SJCRH30 (cell line): ENCODE measurements at regions not wholly inside any gene's neighbourhood (a gene's known extent, or its start where the extent isn't known, plus 50 kb on each side); places are given as distances from the start of the nearest gene placed in this dataset.
"Not testable (repeated sequence)": the region's sequence is repeated elsewhere in the genome, so short reads cannot be mapped to it uniquely, and the experiment has no call there.

Experiments
- DNase-seq, 2 experiments: peaks; one replicate each; pipeline ENCODE4 v3.0.0-alpha.2; 2015 to 2020
- H3K27ac ChIP-seq: fragments of 250-450 bp; sonication (Bioruptor Pico); 2 replicates; pipeline ENCODE4 v1.5.1; 2020; ENCODE audit warnings: mild to moderate bottlenecking, moderate library complexity
- H3K27me3 ChIP-seq: fragments of 250-450 bp; sonication (Bioruptor Pico); 2 replicates; pipeline ENCODE4 v1.5.1; 2020; ENCODE audit warnings: mild to moderate bottlenecking, moderate library complexity
- H3K36me3 ChIP-seq: fragments of 250-450 bp; sonication (Bioruptor Pico); 2 replicates; pipeline ENCODE4 v1.5.1; 2020; ENCODE audit warnings: mild to moderate bottlenecking, moderate library complexity
- H3K4me1 ChIP-seq: fragments of 250-450 bp; sonication (Bioruptor Pico); 2 replicates; pipeline ENCODE4 v1.5.1; 2020; ENCODE audit warnings: mild to moderate bottlenecking, moderate library complexity
- H3K4me3 ChIP-seq: fragments of 250-450 bp; sonication (Bioruptor Pico); 2 replicates; pipeline ENCODE4 v1.5.1; 2020; ENCODE audit warnings: mild to moderate bottlenecking, moderate library complexity
- H3K9me3 ChIP-seq: fragments of 250-450 bp; sonication (Bioruptor Pico); replicated peaks from 2 replicates; pipeline ENCODE4 v1.5.1; 2020; ENCODE audit warnings: mild to moderate bottlenecking, moderate library complexity

DNA sequence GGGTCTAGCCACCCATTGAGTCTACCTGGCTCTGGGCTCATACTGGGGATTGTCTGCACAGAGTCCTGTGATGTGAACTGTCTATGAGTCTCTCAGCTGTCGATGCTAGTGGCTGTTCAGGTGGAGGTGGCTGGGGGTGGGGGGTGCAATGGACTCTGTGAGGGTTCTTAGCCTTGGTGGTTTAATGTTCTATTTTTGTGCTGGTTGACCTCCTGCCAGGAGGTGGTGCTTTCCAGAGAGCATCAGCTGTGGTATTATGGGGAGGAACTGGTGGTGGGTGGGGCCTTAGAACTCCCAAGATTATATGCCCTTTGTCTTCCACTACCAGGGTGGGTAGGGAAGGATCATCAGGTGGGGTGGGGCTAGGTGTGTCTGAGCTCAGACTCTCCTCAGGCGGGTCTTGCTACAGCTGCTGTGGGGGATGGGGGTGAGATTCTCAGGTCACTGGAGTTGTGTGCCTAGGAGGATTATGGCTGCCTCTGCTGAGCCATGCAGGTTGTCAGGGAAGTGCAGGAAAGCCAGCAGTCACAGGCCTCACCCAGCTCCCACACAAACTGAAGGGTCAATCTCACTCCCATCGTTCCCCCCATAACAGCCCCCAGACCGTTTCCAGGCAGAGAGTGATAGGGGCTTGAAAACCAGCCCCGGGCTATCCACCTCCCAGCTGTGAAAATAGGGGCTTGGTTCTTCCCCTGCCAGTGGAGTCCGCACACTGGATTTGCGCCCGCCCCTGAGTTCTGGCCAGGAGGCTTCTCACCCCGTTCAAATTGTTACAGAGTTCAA lies 104.0 kb upstream of the EPB41L4A start:
- H3K27ac ChIP-seq, H3K4me1 ChIP-seq, H3K27me3 ChIP-seq, H3K36me3 ChIP-seq, DNase-seq, H3K4me3 ChIP-seq, H3K9me3 ChIP-seq: not testable (repeated sequence)

DNA sequence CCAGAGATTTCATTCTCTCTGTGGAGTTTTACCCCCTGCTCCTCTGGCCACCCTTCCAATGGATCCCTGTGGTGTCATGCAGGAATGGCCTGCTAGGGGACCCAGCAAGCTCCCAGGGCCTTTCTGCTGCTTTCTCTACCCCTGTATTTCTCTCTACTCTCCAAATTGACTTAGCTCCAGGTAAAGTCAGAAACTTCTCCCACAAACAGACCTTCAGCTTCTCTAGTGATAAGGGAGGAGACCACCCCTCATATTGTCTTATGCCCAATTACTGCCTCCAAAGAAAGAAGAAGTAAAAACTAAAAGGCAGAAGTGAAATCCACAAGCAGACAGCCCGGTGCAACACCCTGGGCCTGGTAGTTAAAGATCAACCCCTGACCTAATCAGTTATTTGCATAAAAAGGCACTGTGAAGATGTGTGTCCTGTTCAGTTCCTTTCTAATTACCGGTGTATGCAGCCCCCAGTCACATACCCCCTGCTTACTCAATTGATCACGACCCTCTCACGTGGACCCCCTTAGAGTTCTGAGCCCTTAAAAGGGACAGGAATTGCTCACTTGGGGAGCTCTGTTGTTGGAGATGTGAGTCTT lies 104.7 kb upstream of the EPB41L4A start:
- H3K4me3 ChIP-seq, H3K27ac ChIP-seq, H3K36me3 ChIP-seq, H3K9me3 ChIP-seq, H3K27me3 ChIP-seq, DNase-seq, H3K4me1 ChIP-seq: not testable (repeated sequence)

DNA sequence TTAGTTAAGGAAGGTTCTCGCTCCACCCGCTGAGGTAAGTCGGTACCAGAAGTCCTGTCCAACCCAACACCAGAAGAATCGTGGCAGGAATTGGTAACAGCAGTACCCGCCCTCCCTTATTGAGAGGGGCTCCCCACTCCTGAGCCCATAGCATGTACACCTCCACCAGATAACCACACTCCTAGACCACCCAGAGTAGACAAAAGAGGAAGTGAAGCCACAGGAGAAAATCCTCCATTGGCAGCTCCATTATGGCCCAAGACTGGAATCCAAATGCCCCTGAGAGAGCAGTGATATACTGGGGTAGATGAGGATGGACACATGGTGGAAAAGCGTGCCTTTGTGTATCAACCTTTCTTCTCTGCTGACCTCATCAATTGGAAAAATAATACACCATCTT lies 106.1 kb upstream of the EPB41L4A start:
- H3K27ac ChIP-seq: no peak overlapping the region
- no peaks in the 10 kb centered on the region for H3K4me1 ChIP-seq
- H3K4me3 ChIP-seq: no peak overlapping the region
- H3K9me3 ChIP-seq: no peaks in the 10 kb centered on the region
- no peak for DNase-seq
- no peaks in the 10 kb centered on the region for H3K27me3 ChIP-seq
- H3K36me3 ChIP-seq: no peaks in the 10 kb centered on the region

DNA sequence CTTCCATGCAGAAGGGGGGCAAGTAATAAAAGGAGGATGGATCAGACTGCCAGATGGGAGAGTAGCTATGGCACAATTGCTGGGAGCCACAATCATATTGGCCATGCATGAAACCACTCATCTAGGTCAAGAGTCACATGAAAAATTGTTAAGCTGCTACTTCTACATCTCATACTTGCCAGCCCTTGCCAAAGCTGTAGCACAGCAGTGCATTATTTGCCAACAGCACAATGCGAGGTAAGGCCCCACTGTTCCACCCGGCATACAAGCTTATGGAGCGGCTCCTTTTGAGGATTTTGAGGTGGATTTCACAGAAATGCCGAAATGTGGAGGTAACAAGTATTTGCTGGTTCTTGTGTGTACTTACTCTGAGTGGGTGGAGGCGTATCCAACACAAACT lies 109.9 kb upstream of the EPB41L4A start:
- H3K4me3 ChIP-seq: no peak overlapping the region
- H3K4me1 ChIP-seq: no peaks in the 10 kb centered on the region
- no peaks in the 10 kb centered on the region for H3K9me3 ChIP-seq
- no peaks in the 10 kb centered on the region for H3K36me3 ChIP-seq
- no peak for DNase-seq
- no peaks in the 10 kb centered on the region for H3K27me3 ChIP-seq
- H3K27ac ChIP-seq: no peak overlapping the region

DNA sequence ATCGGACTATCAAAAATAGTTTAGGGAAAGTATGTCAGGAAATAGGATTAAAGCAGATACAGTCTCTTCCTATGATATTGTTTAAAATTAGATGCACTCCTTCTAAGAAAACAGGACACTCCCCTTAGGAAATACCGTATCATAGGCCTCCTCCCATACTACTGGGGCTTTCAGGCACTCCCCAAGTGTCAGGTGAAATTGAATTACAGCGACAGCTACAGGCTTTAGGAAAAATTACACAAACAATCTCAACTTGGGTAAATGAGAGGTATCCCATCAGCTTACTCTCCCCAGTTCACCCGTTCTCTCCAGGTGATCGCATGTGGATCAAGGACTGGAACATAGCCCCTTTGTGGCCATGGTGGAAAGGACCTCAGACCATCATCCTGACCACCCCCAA lies 110.4 kb upstream of the EPB41L4A start:
- no peaks in the 10 kb centered on the region for H3K36me3 ChIP-seq
- H3K4me1 ChIP-seq: no peaks in the 10 kb centered on the region
- H3K9me3 ChIP-seq: no peaks in the 10 kb centered on the region
- DNase-seq: peak in 1 of 2 experiments; percentile 45
- H3K4me3 ChIP-seq: no peak overlapping the region
- H3K27ac ChIP-seq: no peak overlapping the region
- H3K27me3 ChIP-seq: no peaks in the 10 kb centered on the region

DNA sequence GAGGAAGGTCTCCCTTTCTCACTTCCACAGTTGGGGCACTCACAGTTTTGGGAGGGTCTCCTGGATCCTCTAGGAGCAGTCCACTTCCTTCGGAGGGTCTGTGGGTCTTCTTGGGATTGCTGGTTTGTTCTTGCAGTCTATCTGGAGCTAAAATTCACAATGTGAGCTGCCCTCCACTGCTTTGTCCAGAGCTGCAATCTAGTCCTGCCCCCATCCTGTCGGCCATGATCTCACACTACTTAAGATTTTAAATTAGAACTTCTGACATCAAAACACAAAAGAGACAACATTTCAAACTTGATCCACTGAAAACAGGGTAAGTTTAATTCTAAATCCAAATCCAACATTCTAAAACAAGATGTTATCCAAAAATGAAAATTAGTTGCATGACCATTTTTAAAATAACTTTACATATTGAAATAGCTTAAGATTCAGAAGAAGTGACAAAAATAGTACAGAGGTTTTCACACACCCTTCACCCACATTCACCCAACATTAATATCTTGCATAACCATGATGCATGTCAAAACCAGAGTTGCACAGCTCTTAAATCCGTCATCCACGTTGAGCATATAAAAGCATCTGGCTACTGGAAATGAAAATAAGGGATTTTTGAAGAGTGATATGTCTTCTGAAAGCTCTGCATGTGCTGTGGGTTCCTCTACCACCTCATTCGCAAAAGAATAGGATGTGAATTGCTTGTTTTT lies 113.7 kb upstream of the EPB41L4A start:
- H3K4me3 ChIP-seq: no peak overlapping the region

DNA sequence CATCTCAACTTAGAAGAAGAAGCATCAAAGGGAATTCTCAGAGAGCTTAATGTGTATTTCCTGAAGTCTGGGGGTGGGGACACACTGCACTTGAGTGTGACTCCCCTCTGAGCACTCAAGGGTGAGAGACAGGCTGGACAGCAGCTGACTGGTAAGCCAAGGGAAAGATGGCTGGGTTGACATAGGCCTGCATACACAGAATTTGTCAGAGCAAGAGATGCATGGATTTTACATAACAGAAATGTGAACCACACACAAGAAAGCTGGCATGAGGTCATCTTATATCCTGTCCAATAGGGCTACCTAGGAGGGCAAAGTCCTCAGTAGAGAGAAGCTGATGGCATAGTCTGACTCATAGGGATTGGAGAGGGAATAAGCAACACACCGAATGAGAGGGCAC lies 114.3 kb upstream of the EPB41L4A start:
- Histone ChIP-seq H3K27ac (no peak overlapping the region), H3K4me1 (no peaks in the 10 kb centered on the region), H3K9me3 (no peaks in the 10 kb centered on the region), H3K27me3 (no peaks in the 10 kb centered on the region), H3K4me3 (no peak overlapping the region), H3K36me3 (no peaks in the 10 kb centered on the region)
- DNase-seq: no peak

More for the DNA sequence above, 113.7 kb upstream of the EPB41L4A start:
- Histone ChIP-seq H3K4me1 (no peaks in the 10 kb centered on the region), H3K9me3 (no peaks in the 10 kb centered on the region), H3K27ac (no peak overlapping the region), H3K36me3 (no peaks in the 10 kb centered on the region), H3K27me3 (no peaks in the 10 kb centered on the region)
- DNase-seq: no peak

DNA sequence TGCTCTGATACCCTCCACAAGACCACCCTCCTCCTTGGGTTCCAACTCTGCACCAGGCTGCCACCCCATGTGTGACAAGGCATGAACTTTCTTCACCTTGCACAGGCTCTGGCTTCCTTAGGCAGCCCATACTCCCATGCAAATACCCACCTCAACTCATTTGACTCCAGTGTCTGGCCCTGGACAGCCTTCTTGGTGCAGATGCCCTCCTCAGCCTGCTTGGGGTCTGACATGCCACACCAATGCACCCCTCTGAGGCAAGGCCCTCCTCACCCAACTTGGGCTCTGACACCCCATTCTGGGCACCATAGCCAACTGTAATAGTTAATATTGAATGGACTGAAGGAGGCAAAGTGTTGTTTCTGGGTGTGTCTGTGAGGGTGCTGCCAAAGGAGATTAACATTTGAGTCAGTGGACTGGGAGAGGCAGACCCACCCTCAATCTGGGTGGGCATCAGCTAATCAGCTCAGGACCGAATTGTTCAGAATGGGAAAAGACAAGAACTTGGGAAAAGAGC lies 115.0 kb upstream of the EPB41L4A start:
- Histone ChIP-seq H3K4me3 (no peak overlapping the region), H3K9me3 (no peaks in the 10 kb centered on the region), H3K27me3 (no peaks in the 10 kb centered on the region), H3K27ac (no peak overlapping the region), H3K36me3 (no peaks in the 10 kb centered on the region), H3K4me1 (no peaks in the 10 kb centered on the region)
- DNase-seq: no peak

DNA sequence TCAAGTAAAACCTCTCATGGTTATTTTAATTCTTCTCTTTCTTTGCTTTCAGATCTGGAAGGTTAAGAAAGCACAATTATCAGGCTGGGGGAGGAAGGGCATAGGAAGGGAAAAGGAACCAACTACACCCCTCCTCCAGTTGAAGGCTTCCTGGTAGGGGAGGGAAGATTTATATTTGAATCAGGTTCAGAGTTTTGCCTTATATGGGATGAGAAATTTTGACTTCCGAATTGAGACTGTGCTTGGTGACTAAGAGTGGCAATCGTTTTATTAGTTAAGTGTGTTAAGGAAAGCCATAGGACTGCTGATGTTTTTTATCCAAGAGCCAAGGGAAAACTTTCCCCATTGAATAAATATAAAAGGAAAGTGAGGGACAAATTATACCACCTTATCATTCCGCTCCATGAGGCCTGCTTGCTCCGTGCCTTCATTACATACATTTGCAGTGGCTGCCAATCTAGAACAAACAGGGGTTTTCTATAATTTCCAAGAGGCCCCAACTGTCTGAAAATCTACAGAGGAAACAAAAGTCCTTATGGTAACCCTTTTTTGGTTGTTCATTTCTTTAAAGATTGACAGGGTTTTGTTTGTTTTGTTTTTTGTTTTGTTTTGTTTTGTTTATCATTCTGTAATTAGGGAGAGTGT lies 115.7 kb upstream of the EPB41L4A start:
- no peak for DNase-seq
- no peaks in the 10 kb centered on the region for H3K27me3 ChIP-seq
- H3K4me3 ChIP-seq: no peak overlapping the region
- H3K9me3 ChIP-seq: no peaks in the 10 kb centered on the region
- no peaks in the 10 kb centered on the region for H3K36me3 ChIP-seq
- H3K27ac ChIP-seq: no peak overlapping the region
- H3K4me1 ChIP-seq: no peaks in the 10 kb centered on the region

DNA sequence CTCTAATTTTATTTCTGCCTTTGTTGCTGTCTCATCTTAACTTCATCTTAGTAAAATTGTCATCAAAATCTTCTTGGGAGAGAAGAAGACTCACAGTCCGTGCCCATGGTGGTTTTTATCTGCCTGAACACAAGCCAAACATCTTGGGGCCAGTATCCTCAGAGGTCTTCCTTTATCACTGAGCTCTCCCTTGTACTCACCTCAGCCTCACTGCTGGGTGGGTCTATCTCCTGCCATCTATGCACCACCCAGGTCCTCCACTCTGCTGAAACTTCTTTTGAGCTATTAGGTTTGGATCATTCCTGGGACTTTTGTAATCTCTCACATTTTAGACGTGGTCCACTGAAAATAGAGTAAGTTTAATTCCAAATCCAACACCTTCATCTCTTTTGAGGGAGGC lies 116.3 kb upstream of the EPB41L4A start:
- no peaks in the 10 kb centered on the region for H3K9me3 ChIP-seq

DNA sequence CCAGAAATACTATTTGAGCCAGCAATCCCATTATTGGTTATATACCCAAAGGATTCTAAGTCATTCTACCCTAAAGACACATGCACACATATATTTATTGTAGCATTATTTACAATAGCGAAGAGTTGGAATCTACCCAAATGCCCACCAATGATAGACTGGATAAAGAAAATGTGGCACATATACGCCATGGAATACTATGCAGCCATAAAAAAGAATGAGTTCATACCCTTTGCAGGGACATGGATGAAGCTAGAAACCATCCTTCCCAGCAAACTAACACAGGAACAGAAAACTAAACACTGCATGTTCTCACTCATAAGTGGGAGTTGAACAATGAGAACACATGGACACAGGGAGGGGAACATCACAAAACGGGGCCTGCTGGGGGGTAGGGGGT lies 125.5 kb upstream of the EPB41L4A start:
- not testable (repeated sequence) for H3K27me3 ChIP-seq, DNase-seq, H3K36me3 ChIP-seq, H3K27ac ChIP-seq, H3K9me3 ChIP-seq, H3K4me3 ChIP-seq
- H3K4me1 ChIP-seq: peaks cover 19% of the 10 kb centered on the region

More for the DNA sequence above, 116.3 kb upstream of the EPB41L4A start:
- DNase-seq: no peak
- no peaks in the 10 kb centered on the region for H3K4me1 ChIP-seq
- H3K27me3 ChIP-seq: no peaks in the 10 kb centered on the region
- H3K27ac ChIP-seq: no peak overlapping the region
- H3K36me3 ChIP-seq: no peaks in the 10 kb centered on the region
- no peak overlapping the region for H3K4me3 ChIP-seq

DNA sequence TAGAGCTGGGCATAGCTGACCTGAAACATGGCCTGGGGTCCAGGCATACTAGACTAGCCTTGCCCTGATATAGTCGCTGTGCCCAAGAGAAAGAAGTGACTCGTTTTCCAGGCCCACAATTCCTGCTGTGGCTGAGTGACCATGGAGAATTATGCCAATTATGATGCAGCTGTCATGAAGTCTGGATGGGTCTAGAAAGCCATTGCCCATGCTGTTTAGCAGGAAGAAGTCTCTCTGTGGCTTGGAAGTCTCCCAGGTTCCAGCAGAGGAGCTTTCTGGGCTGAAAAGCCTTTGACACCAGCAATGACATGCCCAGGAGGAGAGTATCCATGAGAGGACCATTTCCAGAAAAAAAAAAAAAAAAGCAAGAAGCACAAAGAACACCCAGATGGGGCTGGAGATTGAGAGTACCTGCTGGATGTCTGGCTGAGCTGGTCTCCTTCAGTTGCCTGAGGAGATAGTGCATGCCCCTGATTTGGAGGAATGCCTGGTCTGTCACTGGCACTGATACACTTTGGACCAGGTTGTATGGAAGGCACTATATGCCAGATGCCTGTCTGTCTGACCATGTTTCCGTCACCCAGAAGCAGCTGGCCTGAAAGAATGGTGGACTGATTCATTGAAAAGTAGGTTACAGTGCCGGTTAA lies 128.0 kb upstream of the EPB41L4A start:
- DNase-seq: peak; percentile 52 to 79
- H3K4me1 ChIP-seq: peaks cover 19% of the 10 kb centered on the region
- peak overlapping the region; percentile 35 for H3K27ac ChIP-seq
- no peaks in the 10 kb centered on the region for H3K27me3 ChIP-seq
- H3K4me3 ChIP-seq: no peak overlapping the region
- no peaks in the 10 kb centered on the region for H3K36me3 ChIP-seq
- H3K9me3 ChIP-seq: no peaks in the 10 kb centered on the region

DNA sequence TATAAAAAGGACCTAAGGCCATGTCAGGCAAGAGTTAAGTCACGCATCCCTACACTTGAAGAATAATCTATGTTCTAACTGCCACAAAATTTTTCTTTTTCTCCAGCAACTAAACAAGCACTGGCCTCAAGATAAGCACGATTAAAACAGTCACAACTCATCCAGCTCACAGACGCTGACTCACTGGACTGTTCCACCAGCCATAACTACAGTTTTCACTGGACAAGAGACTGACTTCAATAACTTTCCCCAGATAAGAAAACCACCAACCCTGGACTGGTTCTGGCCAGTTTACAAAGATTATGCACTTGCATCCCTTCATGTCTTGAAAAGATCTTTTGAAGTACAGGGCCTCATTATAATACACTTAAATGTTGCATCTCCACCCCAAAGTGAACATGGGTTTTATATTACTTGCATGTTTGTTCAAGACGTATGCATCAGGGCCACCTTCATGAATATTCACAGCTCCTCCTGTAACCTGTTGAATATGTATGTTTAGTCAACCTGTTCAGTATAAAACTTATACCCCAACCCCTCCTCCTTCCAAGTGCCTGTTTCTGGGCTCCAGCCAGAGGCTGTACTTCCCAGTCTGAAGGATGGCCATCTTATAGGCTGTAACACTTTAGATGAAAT lies 129.3 kb upstream of the EPB41L4A start:
- Histone ChIP-seq H3K9me3 (no peaks in the 10 kb centered on the region), H3K4me1 (peaks cover 19% of the 10 kb centered on the region), H3K36me3 (no peaks in the 10 kb centered on the region), H3K27me3 (no peaks in the 10 kb centered on the region), H3K27ac (no peak overlapping the region), H3K4me3 (no peak overlapping the region)
- DNase-seq: no peak

DNA sequence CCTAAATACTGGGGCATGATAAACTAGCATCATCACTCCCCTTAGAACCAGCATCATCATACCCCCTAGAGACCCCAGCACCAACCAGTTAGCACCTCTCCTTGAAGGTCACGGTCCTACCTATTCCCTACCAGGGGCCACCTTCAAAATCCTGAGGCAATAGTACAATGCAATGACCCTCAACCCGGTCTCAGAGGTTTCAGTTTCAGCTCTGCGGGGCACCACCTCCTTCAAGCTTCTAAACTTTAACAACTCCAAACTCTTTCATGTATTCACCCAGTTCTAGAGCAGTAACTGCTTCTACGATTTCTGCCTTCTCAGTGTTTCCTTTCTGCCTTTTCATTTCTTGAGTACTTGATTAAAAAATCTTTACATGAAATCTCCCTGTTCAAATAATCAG lies 130.1 kb upstream of the EPB41L4A start:
- Histone ChIP-seq H3K27ac (no peak overlapping the region), H3K4me3 (no peak overlapping the region), H3K27me3 (no peaks in the 10 kb centered on the region), H3K9me3 (no peaks in the 10 kb centered on the region), H3K4me1 (peaks cover 19% of the 10 kb centered on the region), H3K36me3 (no peaks in the 10 kb centered on the region)
- DNase-seq: no peak
